SK-N-SH treated with all-trans-retinoic acid at 6 μM for 48 hours (cell line): ENCODE measurements at regions not wholly inside any gene's neighbourhood (a gene's known extent, or its start where the extent isn't known, plus 50 kb on each side); places are given as distances from the start of the nearest gene placed in this dataset.

Experiments
- ISL1 ChIP-seq: fragments of 250-450 bp; sonication (Bioruptor Pico); IDR thresholded peaks from 2 replicates; pipeline ENCODE4 v2.1.2; 2022; ENCODE audit warnings: mild to moderate bottlenecking, moderate library complexity
- OSR1 ChIP-seq: fragments of 250-450 bp; sonication (Bioruptor Pico); IDR thresholded peaks from 2 replicates; pipeline ENCODE4 v1.8.0; 2022; ENCODE audit warnings: moderate library complexity, mild to moderate bottlenecking, inconsistent platforms
- POU6F1 ChIP-seq: fragments of 250-450 bp; sonication (Bioruptor Pico); IDR thresholded peaks from 2 replicates; pipeline ENCODE4 v1.8.0; 2021; ENCODE audit warnings: low read depth, mild to moderate bottlenecking, moderate library complexity, borderline replicate concordance
- TCF4 ChIP-seq: fragments of 250-450 bp; sonication (Bioruptor Pico); IDR thresholded peaks from 2 replicates; pipeline ENCODE4 v1.8.0; 2021; ENCODE audit warnings: mild to moderate bottlenecking, moderate library complexity, borderline replicate concordance
- TOX ChIP-seq: fragments of 250-450 bp; sonication (Bioruptor Pico); IDR thresholded peaks from 2 replicates; pipeline ENCODE4 v1.8.0; 2021; ENCODE audit warnings: mild to moderate bottlenecking, moderate library complexity, borderline replicate concordance
- ZFP30 ChIP-seq: fragments of 450-650 bp; formaldehyde crosslinking; IDR thresholded peaks from 2 replicates; pipeline ENCODE4 v1.5.0; 2022; ENCODE audit warnings: mild to moderate bottlenecking, moderate library complexity
- ZNF565 ChIP-seq: fragments of 450-650 bp; formaldehyde crosslinking; conservative IDR thresholded peaks from 2 replicates; pipeline ENCODE4 v1.5.0; 2020; ENCODE audit warnings: low read depth, mild to moderate bottlenecking, moderate library complexity
- ZNF8 ChIP-seq: fragments of 450-650 bp; formaldehyde crosslinking; IDR thresholded peaks from 2 replicates; pipeline ENCODE4 v1.5.0; 2020; ENCODE audit warnings: mild to moderate bottlenecking, moderate library complexity

DNA sequence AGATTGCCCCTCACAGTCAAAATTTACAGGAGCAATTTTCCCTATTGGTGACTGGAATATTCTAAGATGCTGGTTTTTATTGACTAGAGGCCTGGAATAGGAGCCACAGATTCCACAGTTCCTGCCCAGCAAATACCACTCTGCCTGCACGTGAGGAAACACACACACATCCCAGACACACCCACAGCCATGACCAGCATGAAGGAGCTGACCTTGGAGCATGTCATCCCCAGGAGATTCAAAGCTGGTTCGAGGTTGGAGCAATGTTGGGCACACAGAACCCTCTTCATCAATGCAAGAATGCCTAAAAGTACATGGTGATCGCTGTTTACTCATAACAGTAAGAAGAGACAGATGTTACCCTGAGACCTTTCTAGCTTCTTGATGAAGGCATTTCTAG is 244.6 kb upstream of the FOXQ1 start:
- TF ChIP-seq ZNF8 (no peak), ISL1 (CRISPR knock-in tag) (no peak), TCF4 (CRISPR knock-in tag) (no peak), TOX (CRISPR knock-in tag) (no peak), ZNF565 (CRISPR knock-in tag) (no peak), POU6F1 (no peak), ZFP30 (no peak), OSR1 (no peak)
